ENCODE measurements at regions not wholly inside any gene's neighbourhood (a gene's known extent, or its start where the extent isn't known, plus 50 kb on each side); places are given as distances from the start of the nearest gene placed in this dataset.
"Not testable (repeated sequence)": the region's sequence is repeated elsewhere in the genome, so short reads cannot be mapped to it uniquely, and the experiment has no call there.

DNA sequence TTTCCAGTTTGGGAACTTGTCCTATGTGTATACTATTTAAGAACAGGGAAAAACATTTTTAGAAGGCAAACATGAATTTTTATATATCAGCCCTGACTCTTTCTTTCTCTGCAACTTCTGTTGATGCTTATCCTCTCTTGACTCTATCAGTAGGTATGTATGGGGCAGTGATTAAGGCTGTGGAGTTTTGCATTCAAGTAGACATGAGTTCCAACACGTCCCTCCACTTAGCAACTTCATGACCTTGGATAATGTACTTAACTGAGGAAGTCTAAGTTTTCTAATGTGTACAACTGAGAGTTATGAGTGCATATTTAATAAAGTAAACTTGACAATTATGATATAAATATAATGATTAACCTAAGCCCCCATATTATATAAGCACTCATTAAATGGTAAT, 414.6 kb downstream of the TDRD3 start:
- Histone ChIP-seq H2AFZ (ENCODE audit: low read length) (no peak overlapping the region), H4K5ac (ENCODE audit: insufficient read length, low read depth, low read length) (no peak overlapping the region), H2BK15ac (ENCODE audit: low read length) (no peak overlapping the region), H4K91ac (replicated peaks; ENCODE audit: insufficient read length, low read length) (no peak overlapping the region), H2BK5ac (ENCODE audit: low read depth, low read length) (no peak overlapping the region), H3K27me3 (replicated peaks in 1 of 4; ENCODE audit: control insufficient read depth in 3 of 4, extremely low read depth in 1 of 4, insufficient read depth in 3 of 4, low read length in 3 of 4) (no peaks in the 10 kb centered on the region), H4K20me1 (replicated peaks in 1 of 2; ENCODE audit: control insufficient read depth in 1 of 2, insufficient read depth in 2 of 2, low read length in 2 of 2) (no peaks in the 10 kb centered on the region), H3K23me2 (ENCODE audit: low read depth, low read length) (no peaks in the 10 kb centered on the region), H3K23ac (ENCODE audit: insufficient read length) (no peak overlapping the region), H2BK12ac (ENCODE audit: low read depth, low read length) (no peak overlapping the region), H3K36me3 (ENCODE audit: control insufficient read depth in 2 of 4, insufficient read depth in 4 of 4, low read length in 3 of 4) (no peaks in the 10 kb centered on the region), H2BK120ac (replicated peaks; ENCODE audit: low read depth, low read length) (no peak overlapping the region), H3K4me1 (replicated peaks in 1 of 4; ENCODE audit: control insufficient read depth in 3 of 4, insufficient read depth in 4 of 4, low read length in 3 of 4) (no peaks in the 10 kb centered on the region), H3K9ac (replicated peaks in 1 of 4; ENCODE audit: extremely low read depth in 1 of 4, low read depth in 3 of 4, low read length in 3 of 4) (no peak overlapping the region), H3K4ac (replicated peaks; ENCODE audit: insufficient read length, low read depth, low read length) (no peak overlapping the region), H2BK20ac (ENCODE audit: low read length) (no peak overlapping the region), H3K4me3 (ENCODE audit: extremely low read depth in 1 of 4, insufficient read depth in 2 of 4, low read depth in 3 of 4, low read length in 4 of 4) (no peak overlapping the region), H3K79me2 (ENCODE audit: control insufficient read depth in 1 of 2, insufficient read depth in 2 of 2, low read length in 2 of 2) (no peaks in the 10 kb centered on the region), H2AK5ac (ENCODE audit: low read depth, low read length) (no peak overlapping the region), H3K4me2 (ENCODE audit: insufficient read depth in 1 of 2, low read depth in 2 of 2, low read length in 2 of 2) (no peak overlapping the region), H3K27ac (ENCODE audit: low read depth, low read length) (no peak overlapping the region), H3K18ac (ENCODE audit: extremely low read depth, low read length) (no peak overlapping the region), H3K14ac (ENCODE audit: insufficient read length) (no peak overlapping the region), H3K56ac (replicated peaks; ENCODE audit: insufficient read length, low read depth, low read length) (no peak overlapping the region), H3K79me1 (ENCODE audit: low read depth, low read length) (no peaks in the 10 kb centered on the region), H3K9me3 (ENCODE audit: insufficient read depth in 2 of 2, low read depth in 1 of 2, low read length in 1 of 2) (no peaks in the 10 kb centered on the region), H4K8ac (ENCODE audit: extremely low read depth, insufficient read depth, low read length) (no peak overlapping the region)
- ChIA-PET CTCF (ENCODE audit: partially characterized antibody) (no interaction called here), POLR2A (ENCODE audit: partially characterized antibody) (no interaction called here)
- 83% methylated on average over 1 of the region's 1 CpG; no CpG with 5 or more reads in 1 of the 2 experiments for WGBS, 2 experiments (ENCODE audit: extremely low coverage in 1 of 2, insufficient coverage in 1 of 2, insufficient read length in 1 of 2, insufficient replicate concordance in 2 of 2, low coverage in 1 of 2, low lambda C conversion rate in 2 of 2, missing lambda C conversion rate in 1 of 2)
- DNase-seq (ENCODE audit: low read depth in 1 of 2, low spot score in 2 of 2): no peak
- TF ChIP-seq, protein P1, sequence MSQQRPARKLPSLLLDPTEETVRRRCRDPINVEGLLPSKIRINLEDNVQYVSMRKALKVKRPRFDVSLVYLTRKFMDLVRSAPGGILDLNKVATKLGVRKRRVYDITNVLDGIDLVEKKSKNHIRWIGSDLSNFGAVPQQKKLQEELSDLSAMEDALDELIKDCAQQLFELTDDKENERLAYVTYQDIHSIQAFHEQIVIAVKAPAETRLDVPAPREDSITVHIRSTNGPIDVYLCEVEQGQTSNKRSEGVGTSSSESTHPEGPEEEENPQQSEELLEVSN (IDR thresholded peaks at IDR 0.05): no peak
- TF ChIP-seq CBX8 (IDR thresholded peaks at IDR 0.05; ENCODE audit: borderline replicate concordance, low read depth, low read length): no peak
- FAIRE-seq: no peak

DNA sequence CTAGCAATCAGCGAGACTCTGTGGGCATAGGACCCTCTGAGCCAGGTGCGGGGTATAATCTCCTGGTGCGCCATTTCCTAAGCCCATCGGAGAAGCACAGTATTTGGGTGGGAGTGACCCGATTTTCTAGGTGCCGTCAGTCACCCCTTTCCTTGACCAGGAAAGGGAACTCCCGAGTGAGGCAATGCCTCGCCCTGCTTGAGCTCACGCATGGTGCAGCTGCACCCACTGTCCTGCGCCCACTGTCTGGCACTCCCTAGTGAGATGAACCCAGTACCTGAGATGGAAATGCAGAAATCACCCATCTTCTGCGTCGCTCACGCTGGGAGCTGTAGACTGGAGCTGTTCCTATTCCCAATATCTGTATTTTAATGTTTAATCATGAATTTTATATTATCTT, 408.6 kb downstream of the TDRD3 start:
- H3K23me2 ChIP-seq (ENCODE audit: low read depth, low read length); H4K91ac ChIP-seq (replicated peaks; ENCODE audit: insufficient read length, low read length); H3K56ac ChIP-seq (replicated peaks; ENCODE audit: insufficient read length, low read depth, low read length); H3K79me2 ChIP-seq (ENCODE audit: control insufficient read depth in 1 of 2, insufficient read depth in 2 of 2, low read length in 2 of 2); H3K36me3 ChIP-seq (ENCODE audit: control insufficient read depth in 2 of 4, insufficient read depth in 4 of 4, low read length in 3 of 4); H4K5ac ChIP-seq (ENCODE audit: insufficient read length, low read depth, low read length); FAIRE-seq; H3K14ac ChIP-seq (ENCODE audit: insufficient read length); H3K4me1 ChIP-seq (replicated peaks in 1 of 4; ENCODE audit: control insufficient read depth in 3 of 4, insufficient read depth in 4 of 4, low read length in 3 of 4); H3K23ac ChIP-seq (ENCODE audit: insufficient read length); H2BK12ac ChIP-seq (ENCODE audit: low read depth, low read length); H4K20me1 ChIP-seq (replicated peaks in 1 of 2; ENCODE audit: control insufficient read depth in 1 of 2, insufficient read depth in 2 of 2, low read length in 2 of 2); H3K4me2 ChIP-seq (ENCODE audit: insufficient read depth in 1 of 2, low read depth in 2 of 2, low read length in 2 of 2); H3K4ac ChIP-seq (replicated peaks; ENCODE audit: insufficient read length, low read depth, low read length); H3K9ac ChIP-seq (replicated peaks in 1 of 4; ENCODE audit: extremely low read depth in 1 of 4, low read depth in 3 of 4, low read length in 3 of 4); H2BK120ac ChIP-seq (replicated peaks; ENCODE audit: low read depth, low read length); H2BK20ac ChIP-seq (ENCODE audit: low read length); CTCF ChIA-PET (ENCODE audit: partially characterized antibody); H3K27me3 ChIP-seq (replicated peaks in 1 of 4; ENCODE audit: control insufficient read depth in 3 of 4, extremely low read depth in 1 of 4, insufficient read depth in 3 of 4, low read length in 3 of 4); H3K27ac ChIP-seq (ENCODE audit: low read depth, low read length); H3K4me3 ChIP-seq (ENCODE audit: extremely low read depth in 1 of 4, insufficient read depth in 2 of 4, low read depth in 3 of 4, low read length in 4 of 4); H2AK5ac ChIP-seq (ENCODE audit: low read depth, low read length); H3K18ac ChIP-seq (ENCODE audit: extremely low read depth, low read length); H3K9me3 ChIP-seq (ENCODE audit: insufficient read depth in 2 of 2, low read depth in 1 of 2, low read length in 1 of 2); H2AFZ ChIP-seq (ENCODE audit: low read length); H3K79me1 ChIP-seq (ENCODE audit: low read depth, low read length); POLR2A ChIA-PET (ENCODE audit: partially characterized antibody); H2BK5ac ChIP-seq (ENCODE audit: low read depth, low read length); H4K8ac ChIP-seq (ENCODE audit: extremely low read depth, insufficient read depth, low read length); H2BK15ac ChIP-seq (ENCODE audit: low read length): not testable (repeated sequence)
- peak in 1 of 2 experiments; percentile 48 for DNase-seq (ENCODE audit: low read depth in 1 of 2, low spot score in 2 of 2)
- 91% methylated on average over 13 of the region's 13 CpGs; no CpG with 5 or more reads in 1 of the 2 experiments for WGBS, 2 experiments (ENCODE audit: extremely low coverage in 1 of 2, insufficient coverage in 1 of 2, insufficient read length in 1 of 2, insufficient replicate concordance in 2 of 2, low coverage in 1 of 2, low lambda C conversion rate in 2 of 2, missing lambda C conversion rate in 1 of 2)
